H1 (cell line): ENCODE measurements at regions not wholly inside any gene's neighbourhood (a gene's known extent, or its start where the extent isn't known, plus 50 kb on each side); places are given as distances from the start of the nearest gene placed in this dataset.

Experiments
- CREB1 ChIP-seq: IDR thresholded peaks from 2 replicates; pipeline ENCODE4 v1.6.1; 2012; ENCODE audit warnings: inconsistent platforms
- NANOG ChIP-seq: IDR thresholded peaks from 2 replicates; pipeline ENCODE4 v1.6.1; 2011; ENCODE audit warnings: low read length, low read depth, mild to moderate bottlenecking, inconsistent platforms; ENCODE audit not compliant: insufficient read depth, poor library complexity, severe bottlenecking

DNA sequence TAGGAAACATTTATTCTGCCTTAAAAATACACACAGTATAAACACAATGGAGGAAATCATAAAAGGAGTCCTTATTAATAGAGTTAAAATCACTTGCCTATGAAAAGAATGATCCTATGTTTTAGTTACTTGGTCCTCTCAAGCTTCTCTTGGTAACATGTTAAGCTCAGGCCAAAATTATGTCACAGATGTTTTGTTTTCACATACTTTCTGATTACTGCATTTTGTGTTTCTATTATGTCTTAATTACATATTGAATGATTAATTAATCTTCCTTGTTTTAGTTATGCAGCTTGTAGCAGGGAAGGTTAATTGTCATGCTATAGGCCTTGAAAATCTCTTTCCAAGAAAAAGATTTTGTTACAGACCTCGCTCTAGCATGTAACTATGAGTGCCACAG, 406.0 kb downstream of the PLA2G4A start:
- no peak for TF ChIP-seq CREB1
- TF ChIP-seq NANOG: no peak
